Stimulated activated CD4-positive, alpha-beta T cell treated with anti-CD3 and anti-CD28 coated beads, Interleukin-12 subunit alpha, Interleukin-12 subunit beta, amount 100 ng/mL, for 48 hours (primary cell): ENCODE measurements at regions not wholly inside any gene's neighbourhood (a gene's known extent, or its start where the extent isn't known, plus 50 kb on each side); places are given as distances from the start of the nearest gene placed in this dataset.

Experiments
- DNase-seq, 3 donors: peaks; one replicate each; pipeline ENCODE4 v3.0.0-alpha.2; 2020; ENCODE audit warnings: low read depth in 2 of 3, low spot score in 1 of 3

DNA sequence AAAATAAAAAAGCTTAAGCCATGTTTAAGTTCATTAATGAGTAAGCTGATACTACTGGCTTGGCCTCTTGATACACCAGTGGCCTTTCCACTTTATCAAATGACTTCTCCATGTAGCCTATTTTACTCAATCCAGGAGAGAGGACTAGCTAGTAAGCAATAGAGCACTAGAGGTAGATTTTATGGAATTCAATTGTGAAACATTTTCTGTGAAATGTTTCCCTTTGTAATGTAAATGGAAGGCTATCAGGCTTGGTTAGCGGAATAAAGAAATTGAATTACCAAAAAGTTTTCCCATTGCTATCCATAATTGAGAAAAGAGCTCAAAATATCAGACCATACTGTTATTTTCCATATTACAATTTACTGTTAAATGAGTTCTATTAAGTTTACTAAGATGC is 515.4 kb upstream of the CDH2 start:
- no peak for DNase-seq

DNA sequence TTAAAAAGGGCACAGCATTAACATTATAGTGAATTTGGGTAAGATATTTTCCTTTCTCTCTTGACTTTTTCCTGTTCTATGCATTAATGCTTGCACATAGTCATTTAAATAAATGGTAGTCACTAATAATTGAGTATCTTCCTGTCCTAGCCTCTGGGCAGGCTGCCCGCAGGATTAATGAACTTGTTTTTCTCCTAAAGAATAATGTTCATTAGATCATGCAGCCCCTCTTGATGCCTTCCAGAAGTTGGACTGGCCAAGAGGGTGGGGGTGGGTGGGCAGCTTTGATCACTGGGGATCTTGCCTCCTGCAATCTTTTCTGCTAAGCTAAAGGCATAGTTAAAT is 514.5 kb upstream of the CDH2 start:
- DNase-seq, result no peak

- no peak for DNase-seq
Observed at GRCh38 chr18:28690836-28691495, 514.0 kb upstream of the CDH2 start.

GRCh38 chr18:28690100-28690499 is 513.2 kb upstream of the CDH2 start:
- no peak for DNase-seq

DNA sequence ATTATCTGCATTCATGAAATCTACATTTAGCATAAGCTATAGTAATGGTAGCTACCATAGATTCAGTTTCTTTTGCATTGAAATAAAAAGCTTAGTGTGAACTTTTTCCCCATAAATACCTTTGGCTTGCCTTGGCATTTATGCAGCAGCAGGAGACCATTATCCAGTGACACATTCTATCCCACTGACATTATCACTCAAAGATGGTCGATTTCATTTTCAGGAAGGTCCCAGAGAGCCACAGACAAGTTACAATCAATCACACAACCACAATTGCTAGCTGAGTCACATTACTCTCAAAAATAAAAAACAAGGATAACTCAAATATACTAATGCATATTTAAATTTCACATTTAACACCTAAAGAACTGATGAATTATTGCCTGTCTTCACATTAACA is 512.7 kb upstream of the CDH2 start:
- DNase-seq, result no peak

DNA sequence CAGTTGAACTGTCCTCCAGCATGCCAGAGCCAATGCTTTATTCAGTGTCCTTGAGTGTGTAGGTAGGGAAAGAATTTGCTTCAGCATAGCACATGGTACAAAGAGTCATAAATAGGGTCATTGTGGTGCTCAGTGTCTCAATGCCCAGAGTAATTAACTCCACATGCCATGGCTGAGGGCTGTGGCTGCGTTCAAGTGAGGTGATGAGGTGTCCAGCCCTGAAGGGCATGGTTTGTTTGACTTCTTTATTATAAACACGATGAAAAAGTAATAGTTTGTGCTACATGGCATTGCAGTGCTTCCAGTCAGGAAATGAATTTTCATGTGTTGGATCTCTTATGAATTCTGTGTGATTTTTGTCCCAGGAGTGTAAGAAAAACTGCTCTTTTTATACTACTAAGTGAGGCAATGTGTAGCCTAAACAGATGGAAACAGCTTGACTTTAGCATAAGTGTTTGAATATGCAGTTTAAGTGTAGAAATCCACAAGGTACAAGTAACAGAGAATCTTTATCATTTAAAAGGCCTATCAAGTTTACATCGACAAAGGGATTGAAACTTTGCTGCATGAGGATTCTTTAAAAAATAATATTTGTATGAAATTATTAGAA is 507.9 kb upstream of the CDH2 start:
- no peak for DNase-seq

DNA sequence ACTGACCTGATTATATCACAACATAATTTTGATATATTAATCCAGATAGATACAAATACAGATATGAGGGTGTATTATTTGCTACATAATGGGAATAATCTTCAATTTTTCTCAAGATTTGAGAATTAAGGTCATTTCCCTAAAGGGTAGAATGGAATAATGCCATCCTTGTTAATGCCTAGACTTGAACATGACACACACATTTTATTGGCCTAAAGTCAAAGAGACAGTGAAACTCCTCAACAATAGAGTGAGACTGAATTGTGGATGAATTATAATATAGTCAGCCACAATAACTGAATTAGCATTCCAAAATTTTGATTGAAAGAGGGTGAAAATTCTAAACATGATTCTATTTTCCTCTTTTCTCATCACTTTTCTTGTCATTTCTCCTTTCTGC is 506.0 kb upstream of the CDH2 start:
- DNase-seq, result no peak

GRCh38 chr18:28669165-28669564 is 492.2 kb upstream of the CDH2 start:
- DNase-seq, result no peak

- DNase-seq, result no peak
Observed at GRCh38 chr18:28666216-28666615, 489.3 kb upstream of the CDH2 start.

- no peak for DNase-seq
Observed at GRCh38 chr18:28657961-28658360, 481.0 kb upstream of the CDH2 start.

DNA sequence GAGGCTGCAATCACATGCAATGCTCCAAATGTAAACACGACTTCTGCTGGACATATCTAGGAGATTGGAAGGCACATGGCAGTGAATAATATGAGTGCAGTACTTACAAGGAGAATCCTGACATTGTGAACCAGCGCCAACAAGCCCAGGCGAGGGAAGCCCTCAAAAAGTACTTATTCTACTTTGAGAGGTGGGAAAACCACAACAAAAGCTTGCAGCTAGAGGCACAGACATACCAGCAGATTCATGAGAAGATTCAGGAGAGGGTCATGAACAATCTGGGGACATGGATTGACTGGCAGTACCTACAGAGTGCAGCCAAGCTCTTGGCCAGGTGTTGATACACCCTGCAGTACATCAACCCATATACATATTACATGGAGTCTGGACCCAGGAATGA is 475.7 kb upstream of the CDH2 start:
- no peak for DNase-seq

DNA sequence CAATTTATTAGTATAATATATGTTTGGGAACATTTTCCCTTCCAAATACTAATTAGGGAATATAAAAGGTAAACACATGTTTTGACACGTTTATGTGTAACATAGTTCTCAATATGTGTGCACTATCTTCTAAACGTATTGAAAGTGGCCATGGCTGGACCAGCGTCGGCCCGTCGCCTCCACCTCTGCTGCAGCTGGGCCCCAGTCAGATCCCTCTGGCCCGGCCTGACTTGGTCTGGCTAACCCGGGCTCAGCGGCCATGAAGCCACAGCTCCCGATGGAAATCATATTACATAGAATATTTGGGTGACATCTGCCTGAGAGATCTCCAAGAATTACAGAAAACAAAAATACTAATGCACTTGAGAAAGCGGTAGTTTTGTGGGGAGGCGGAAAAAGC is 474.4 kb upstream of the CDH2 start:
- no peak for DNase-seq

GRCh38 chr18:28650860-28651259 is 473.9 kb upstream of the CDH2 start:
- no peak for DNase-seq

DNA sequence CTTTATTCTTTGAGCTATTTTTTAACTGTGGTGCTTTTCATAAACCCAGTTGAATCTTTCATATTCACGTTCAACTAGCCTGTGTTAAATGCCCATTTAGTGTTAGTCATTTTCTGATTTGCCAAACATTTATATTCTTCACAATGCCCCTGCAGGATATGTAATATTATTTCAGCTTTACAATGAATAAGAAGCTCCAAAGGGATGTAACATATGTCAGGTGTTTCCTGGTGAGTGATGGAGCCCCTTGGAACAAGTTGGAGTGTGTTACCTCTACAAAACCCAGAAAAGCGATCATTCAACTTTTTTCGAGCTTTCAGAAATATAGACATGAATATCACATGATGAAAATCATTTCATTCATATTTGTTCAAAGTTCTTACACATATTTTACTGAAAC is 471.0 kb upstream of the CDH2 start:
- no peak for DNase-seq

DNA sequence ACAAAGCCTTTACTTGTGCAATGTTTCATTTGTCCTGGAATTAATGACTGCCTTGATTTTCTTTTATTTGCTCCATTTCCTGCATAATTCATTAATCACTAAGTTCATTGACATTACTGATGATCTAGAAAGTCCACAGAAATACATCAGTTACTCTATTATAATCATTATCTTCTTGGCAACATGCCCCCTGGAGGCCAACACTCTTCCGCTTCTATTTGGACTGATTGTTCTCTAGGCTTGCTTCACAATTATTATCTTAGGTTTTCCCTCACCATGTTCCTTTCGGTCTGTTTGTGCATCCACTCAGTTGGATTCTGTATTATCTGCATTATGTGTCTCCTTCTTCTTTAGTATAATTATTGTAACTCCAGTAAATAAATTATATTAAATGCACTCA is 461.0 kb upstream of the CDH2 start:
- DNase-seq, result no peak

GRCh38 chr18:28635530-28635929 is 458.6 kb upstream of the CDH2 start:
- no peak for DNase-seq

DNA sequence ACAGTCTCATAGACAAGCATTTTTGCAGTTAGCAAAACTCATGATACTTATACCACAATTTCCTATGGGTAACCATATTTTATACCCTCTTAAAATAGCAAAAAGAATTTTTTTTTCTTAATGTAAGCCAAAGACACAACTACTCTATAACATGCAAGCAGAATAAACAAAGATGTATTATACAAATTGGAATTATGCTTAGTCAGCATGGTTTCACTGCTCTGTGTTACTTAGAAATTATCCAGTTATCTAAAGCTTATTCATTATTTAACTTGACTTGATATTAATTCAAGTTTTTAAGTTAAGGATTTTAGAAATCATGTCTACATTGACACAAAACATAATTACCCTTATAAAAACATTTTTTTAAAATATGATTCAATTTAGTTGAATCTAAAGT is 449.8 kb upstream of the CDH2 start:
- no peak for DNase-seq

DNA sequence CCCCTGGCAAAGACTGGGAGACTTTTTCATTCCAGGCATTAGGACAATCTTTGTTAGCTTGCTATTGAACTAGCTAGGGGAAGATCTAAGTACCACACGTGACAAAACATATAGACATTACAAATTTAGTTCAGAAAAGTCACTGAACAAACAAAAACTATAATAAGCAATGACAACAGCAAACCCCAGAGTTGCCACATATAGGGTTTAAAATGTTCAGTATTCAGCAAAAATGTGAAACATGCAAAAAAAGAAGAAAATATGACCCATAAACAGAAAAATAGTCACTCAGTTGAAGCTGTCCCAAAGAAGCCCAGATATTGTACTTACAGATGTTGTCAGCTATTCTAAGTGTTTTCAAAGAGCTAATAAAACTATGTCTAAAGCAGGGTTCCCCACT is 431.1 kb upstream of the CDH2 start:
- DNase-seq, result no peak

DNA sequence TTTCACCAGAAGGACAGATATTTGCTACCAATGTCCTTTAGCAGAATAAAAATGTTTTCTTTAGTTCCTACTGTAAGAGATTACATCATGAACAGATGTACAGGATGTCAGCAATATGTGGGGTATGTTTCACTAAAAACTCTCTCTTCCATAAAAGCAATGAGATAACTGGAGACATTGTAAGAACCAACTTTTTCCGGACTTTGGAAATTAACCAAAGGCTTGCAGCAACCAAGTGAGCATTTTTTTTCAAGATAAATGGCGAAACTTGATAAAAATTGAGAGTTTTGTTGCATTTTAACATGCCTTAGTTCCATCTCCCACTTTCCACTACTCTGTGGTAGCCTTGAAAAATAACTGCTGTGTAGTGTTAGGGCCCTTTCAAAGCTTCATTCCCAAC is 429.8 kb upstream of the CDH2 start:
- DNase-seq, result no peak

DNA sequence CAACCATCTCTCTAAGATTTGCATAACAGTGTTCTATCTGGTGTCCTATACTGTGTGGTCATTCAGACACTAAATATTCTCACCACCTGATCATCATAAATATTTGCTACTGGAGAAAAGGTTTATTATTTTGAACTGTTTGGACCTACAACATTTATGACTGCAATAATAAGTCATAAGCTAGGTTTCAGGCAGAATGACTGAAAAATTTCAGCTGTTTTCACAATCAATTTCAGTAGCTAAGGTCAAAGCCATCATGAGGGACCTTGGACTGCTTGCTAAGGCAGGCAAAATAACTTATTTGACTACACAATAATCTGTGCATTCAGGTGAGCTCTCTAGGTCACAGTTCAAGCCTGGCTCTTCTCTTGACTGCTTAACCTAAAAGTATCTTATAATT is 425.5 kb upstream of the CDH2 start:
- DNase-seq, result no peak

DNA sequence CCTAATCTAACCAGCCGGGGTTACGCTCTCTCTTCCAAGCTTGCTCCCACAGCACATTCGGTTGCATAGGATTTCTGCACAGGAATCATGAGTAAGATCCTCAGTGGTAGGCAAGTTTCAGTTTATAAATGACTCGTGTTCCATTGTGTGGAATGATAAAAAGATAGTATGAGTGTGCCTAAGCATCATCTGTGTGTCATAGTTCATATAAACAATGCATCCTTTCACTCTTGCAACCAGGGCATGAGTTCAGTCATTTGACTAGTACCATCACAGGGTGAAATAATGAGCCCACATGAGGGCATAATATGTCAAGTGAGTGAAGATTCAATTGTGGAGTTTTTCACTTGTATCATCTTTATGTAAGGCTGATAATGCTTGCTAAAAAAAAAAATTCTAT is 417.1 kb upstream of the CDH2 start:
- DNase-seq, result no peak

- DNase-seq, result no peak
Observed at GRCh38 chr18:28588884-28589549, 412.1 kb upstream of the CDH2 start.

- no peak for DNase-seq
Observed at GRCh38 chr18:28584731-28585130, 407.8 kb upstream of the CDH2 start.
